ENCODE measurements at regions not wholly inside any gene's neighbourhood (a gene's known extent, or its start where the extent isn't known, plus 50 kb on each side); places are given as distances from the start of the nearest gene placed in this dataset.

GRCh38 chrX:20421275-20421674 lies 154.6 kb upstream of the RPS6KA3 start:
- Mint-ChIP-seq H3K9me3 (ENCODE audit: low read depth) (peaks cover 7% of the 10 kb centered on the region), H3K4me3 (ENCODE audit: unreplicated experiment) (no peak overlapping the region), H3K4me1 (ENCODE audit: low read depth) (no peaks in the 10 kb centered on the region), H3K36me3 (ENCODE audit: low read depth) (no peaks in the 10 kb centered on the region), H3K27ac (ENCODE audit: unreplicated experiment) (no peak overlapping the region), H3K27me3 (ENCODE audit: low read depth) (no peaks in the 10 kb centered on the region)
- no peak for TF ChIP-seq CTCF (IDR thresholded peaks at IDR 0.05)
- DNase-seq (ENCODE audit: low spot score): no peak

- Mint-ChIP-seq H3K36me3 (ENCODE audit: low read depth) (no peaks in the 10 kb centered on the region), H3K4me1 (ENCODE audit: low read depth) (no peaks in the 10 kb centered on the region), H3K4me3 (ENCODE audit: unreplicated experiment) (no peak overlapping the region), H3K27ac (ENCODE audit: unreplicated experiment) (no peak overlapping the region), H3K27me3 (ENCODE audit: low read depth) (no peaks in the 10 kb centered on the region), H3K9me3 (ENCODE audit: low read depth) (peaks cover 6% of the 10 kb centered on the region)
- no peak for TF ChIP-seq CTCF (IDR thresholded peaks at IDR 0.05)
- DNase-seq (ENCODE audit: low spot score): no peak
Observed at GRCh38 chrX:20420058-20420457, 153.3 kb upstream of the RPS6KA3 start.

GRCh38 chrX:20418379-20419150 lies 151.9 kb upstream of the RPS6KA3 start:
- no peaks in the 10 kb centered on the region for H3K4me1 Mint-ChIP-seq (ENCODE audit: low read depth)
- no peaks in the 10 kb centered on the region for H3K27me3 Mint-ChIP-seq (ENCODE audit: low read depth)
- H3K9me3 Mint-ChIP-seq (ENCODE audit: low read depth): no peaks in the 10 kb centered on the region
- DNase-seq (ENCODE audit: low spot score): no peak
- H3K36me3 Mint-ChIP-seq (ENCODE audit: low read depth): no peaks in the 10 kb centered on the region
- no peak overlapping the region for H3K4me3 Mint-ChIP-seq (ENCODE audit: unreplicated experiment)
- no peak for TF ChIP-seq CTCF (IDR thresholded peaks at IDR 0.05)
- no peak overlapping the region for H3K27ac Mint-ChIP-seq (ENCODE audit: unreplicated experiment)

GRCh38 chrX:20414762-20415445 lies 148.2 kb upstream of the RPS6KA3 start:
- Mint-ChIP-seq H3K4me3 (ENCODE audit: unreplicated experiment) (no peak overlapping the region), H3K4me1 (ENCODE audit: low read depth) (no peaks in the 10 kb centered on the region), H3K9me3 (ENCODE audit: low read depth) (no peaks in the 10 kb centered on the region), H3K36me3 (ENCODE audit: low read depth) (no peaks in the 10 kb centered on the region), H3K27ac (ENCODE audit: unreplicated experiment) (no peak overlapping the region), H3K27me3 (ENCODE audit: low read depth) (no peaks in the 10 kb centered on the region)
- no peak for DNase-seq (ENCODE audit: low spot score)
- no peak for TF ChIP-seq CTCF (IDR thresholded peaks at IDR 0.05)

- Mint-ChIP-seq H3K4me3 (ENCODE audit: unreplicated experiment) (no peak overlapping the region), H3K36me3 (ENCODE audit: low read depth) (no peaks in the 10 kb centered on the region), H3K27me3 (ENCODE audit: low read depth) (no peaks in the 10 kb centered on the region), H3K27ac (ENCODE audit: unreplicated experiment) (no peak overlapping the region), H3K4me1 (ENCODE audit: low read depth) (no peaks in the 10 kb centered on the region), H3K9me3 (ENCODE audit: low read depth) (no peaks in the 10 kb centered on the region)
- DNase-seq (ENCODE audit: low spot score): no peak
- TF ChIP-seq CTCF (IDR thresholded peaks at IDR 0.05): no peak
Observed at GRCh38 chrX:20414066-20414465, 147.4 kb upstream of the RPS6KA3 start.
